Mesenchymal stem cell (in vitro differentiated cells and primary cell): ENCODE measurements at regions not wholly inside any gene's neighbourhood (a gene's known extent, or its start where the extent isn't known, plus 50 kb on each side); places are given as distances from the start of the nearest gene placed in this dataset.

Experiments
- DNase-seq: peaks from one replicate; pipeline ENCODE4 v3.0.0-alpha.2; 2013
- H2AFZ ChIP-seq: one replicate; pipeline ENCODE4 v1.6.1; 2013; ENCODE audit warnings: low read depth, mild to moderate bottlenecking, control low read depth, inconsistent platforms, low read length, moderate library complexity
- H2AK5ac ChIP-seq: 2 replicates; pipeline ENCODE4 v1.6.1; 2013; ENCODE audit warnings: low read length, moderate library complexity, mild to moderate bottlenecking, inconsistent platforms; ENCODE audit not compliant: severe bottlenecking
- H2BK120ac ChIP-seq: one replicate; pipeline ENCODE4 v1.6.1; 2013; ENCODE audit warnings: low read depth, mild to moderate bottlenecking, inconsistent platforms, low read length, moderate library complexity
- H2BK12ac ChIP-seq, 2 experiments: one replicate each; pipeline ENCODE4 v1.6.1; 2013; ENCODE audit warnings: inconsistent platforms in 2 of 2, low read length in 2 of 2, mild to moderate bottlenecking in 2 of 2, moderate library complexity in 2 of 2, control low read depth in 1 of 2
- H2BK15ac ChIP-seq: one replicate; pipeline ENCODE4 v1.6.1; 2013; ENCODE audit warnings: mild to moderate bottlenecking, low read depth, inconsistent platforms; ENCODE audit not compliant: poor library complexity, severe bottlenecking
- H2BK5ac ChIP-seq: 2 replicates; pipeline ENCODE4 v1.6.1; 2013; ENCODE audit warnings: low read depth, mild to moderate bottlenecking, low read length, control low read depth, inconsistent platforms; ENCODE audit not compliant: poor library complexity, severe bottlenecking
- H3K14ac ChIP-seq, 2 experiments: one replicate each; pipeline ENCODE4 v1.6.1; 2013; ENCODE audit warnings: inconsistent platforms in 2 of 2, low read length in 2 of 2, control low read depth in 1 of 2, mild to moderate bottlenecking in 1 of 2, moderate library complexity in 1 of 2
- H3K18ac ChIP-seq, 2 experiments: one replicate each; pipeline ENCODE4 v1.6.1; 2013; ENCODE audit warnings: inconsistent platforms in 2 of 2, low read length in 2 of 2, control low read depth in 1 of 2, low read depth in 1 of 2, mild to moderate bottlenecking in 1 of 2
- H3K23ac ChIP-seq, 2 experiments: one replicate each; pipeline ENCODE4 v1.6.1; 2013; ENCODE audit warnings: inconsistent platforms in 2 of 2, low read length in 2 of 2, mild to moderate bottlenecking in 2 of 2, moderate library complexity in 2 of 2, control low read depth in 1 of 2
- H3K27ac ChIP-seq: 2 replicates; pipeline ENCODE4 v1.5.1; 2013; ENCODE audit warnings: mild to moderate bottlenecking, moderate library complexity, low read length, control low read depth, inconsistent platforms; ENCODE audit not compliant: poor library complexity, severe bottlenecking
- H3K27me3 ChIP-seq, 2 experiments: 2 replicates each; pipeline versions ENCODE4 v1.6.1 to v1.7.0; 2013; ENCODE audit warnings: low read length in 2 of 2, mild to moderate bottlenecking in 2 of 2, moderate library complexity in 2 of 2, control low read depth in 1 of 2, inconsistent platforms in 1 of 2; ENCODE audit not compliant: control insufficient read depth in 1 of 2, insufficient read depth in 1 of 2
- H3K36me3 ChIP-seq, 2 experiments: 2 replicates each; pipeline versions ENCODE4 v1.6.1 to v1.7.0; 2013; ENCODE audit warnings: low read length in 2 of 2, control low read depth in 1 of 2, inconsistent platforms in 1 of 2, low read depth in 1 of 2, mild to moderate bottlenecking in 1 of 2; ENCODE audit not compliant: insufficient read depth in 2 of 2, control insufficient read depth in 1 of 2
- H3K4ac ChIP-seq, 2 experiments: one replicate each; pipeline ENCODE4 v1.6.1; 2013; ENCODE audit warnings: inconsistent platforms in 2 of 2, low read length in 2 of 2, mild to moderate bottlenecking in 2 of 2, moderate library complexity in 2 of 2, control low read depth in 1 of 2, low read depth in 1 of 2
- H3K4me1 ChIP-seq: 2 replicates; pipeline ENCODE4 v1.6.1; 2013; ENCODE audit warnings: low read depth, low read length, control low read depth; ENCODE audit not compliant: control insufficient read depth, insufficient read depth
- H3K4me2 ChIP-seq: 2 replicates; pipeline ENCODE4 v1.6.1; 2013; ENCODE audit warnings: low read length, mild to moderate bottlenecking, inconsistent platforms; ENCODE audit not compliant: poor library complexity, severe bottlenecking
- H3K4me3 ChIP-seq, 2 experiments: 2 replicates each; pipeline versions ENCODE4 v1.5.1 to v1.7.0; 2013; ENCODE audit warnings: low read length in 2 of 2, mild to moderate bottlenecking in 2 of 2, control low read depth in 1 of 2, low read depth in 1 of 2; ENCODE audit not compliant: insufficient read depth in 1 of 2
- H3K79me1 ChIP-seq: replicated peaks from 2 replicates; pipeline ENCODE4 v1.6.1; 2013; ENCODE audit warnings: mild to moderate bottlenecking, control low read depth, low read length, inconsistent platforms; ENCODE audit not compliant: poor library complexity, severe bottlenecking
- H3K9ac ChIP-seq: 2 replicates; pipeline ENCODE4 v1.7.0; 2013; ENCODE audit warnings: mild to moderate bottlenecking, low read length, moderate library complexity
- H3K9me3 ChIP-seq: 2 replicates; pipeline ENCODE4 v1.7.0; 2013; ENCODE audit warnings: mild to moderate bottlenecking, low read length; ENCODE audit not compliant: control insufficient read depth
- H4K8ac ChIP-seq: one replicate; pipeline ENCODE4 v1.6.1; 2013; ENCODE audit warnings: inconsistent platforms, mild to moderate bottlenecking, low read length, moderate library complexity
- H4K91ac ChIP-seq: one replicate; pipeline ENCODE4 v1.6.1; 2013; ENCODE audit warnings: mild to moderate bottlenecking, low read length, inconsistent platforms
- WGBS: methylation state at CpG from one replicate; pipeline ENCODE4 v1.1.7; 2013; ENCODE audit warnings: mixed read lengths; 5-methylcytosine and 5-hydroxymethylcytosine counted together

GRCh38 chr18:28858248-28858647, 681.3 kb upstream of the CDH2 start:
- Histone ChIP-seq H3K27me3 (no peaks in the 10 kb centered on the region), H2AK5ac (no peak overlapping the region), H3K9me3 (no peaks in the 10 kb centered on the region), H2AFZ (no peak overlapping the region), H3K79me1 (no peaks in the 10 kb centered on the region), H2BK12ac (no peak overlapping the region), H3K18ac (no peak overlapping the region), H3K36me3 (no peaks in the 10 kb centered on the region), H3K4me3 (no peak overlapping the region), H4K91ac (no peak overlapping the region), H3K23ac (no peak overlapping the region), H3K9ac (no peak overlapping the region), H2BK15ac (no peak overlapping the region), H3K4ac (no peak overlapping the region), H2BK120ac (no peak overlapping the region), H3K27ac (no peak overlapping the region), H2BK5ac (no peak overlapping the region), H3K4me2 (no peak overlapping the region), H3K4me1 (no peaks in the 10 kb centered on the region), H3K14ac (no peak overlapping the region), H4K8ac (no peak overlapping the region)
- no peak for DNase-seq
- no CpG with 5 or more reads among the region's 1 CpG for WGBS

- Histone ChIP-seq H3K4me3 (no peak overlapping the region), H3K27me3 (no peaks in the 10 kb centered on the region), H2BK15ac (no peak overlapping the region), H3K14ac (no peak overlapping the region), H3K9me3 (no peaks in the 10 kb centered on the region), H3K9ac (peak overlapping the region; percentile 65), H3K4me1 (no peaks in the 10 kb centered on the region), H3K18ac (peak overlapping the region in 1 of 2 experiments; percentile 54), H4K91ac (no peak overlapping the region), H4K8ac (peak overlapping the region; percentile 82), H3K4ac (no peak overlapping the region), H2BK5ac (no peak overlapping the region), H3K4me2 (no peak overlapping the region), H2AFZ (no peak overlapping the region), H3K27ac (no peak overlapping the region), H2BK120ac (no peak overlapping the region), H3K36me3 (no peaks in the 10 kb centered on the region), H3K79me1 (no peaks in the 10 kb centered on the region), H3K23ac (no peak overlapping the region), H2BK12ac (peak overlapping the region in 1 of 2 experiments; percentile 54), H2AK5ac (no peak overlapping the region)
- no peak for DNase-seq
- 90% methylated on average over 2 of the region's 2 CpGs for WGBS
Observed at GRCh38 chr18:28855989-28856388, 679.1 kb upstream of the CDH2 start.

GRCh38 chr18:28855524-28855923, 678.6 kb upstream of the CDH2 start:
- Histone ChIP-seq H3K9me3 (no peaks in the 10 kb centered on the region), H3K36me3 (no peaks in the 10 kb centered on the region), H3K27ac (no peak overlapping the region), H2BK15ac (no peak overlapping the region), H3K18ac (no peak overlapping the region), H3K14ac (no peak overlapping the region), H3K4me1 (no peaks in the 10 kb centered on the region), H3K23ac (no peak overlapping the region), H3K79me1 (no peaks in the 10 kb centered on the region), H2BK120ac (no peak overlapping the region), H3K9ac (peak overlapping the region; percentile 65), H2AFZ (no peak overlapping the region), H2AK5ac (no peak overlapping the region), H3K4me3 (peak overlapping the region in 1 of 2 experiments; percentile 35), H4K91ac (no peak overlapping the region), H2BK12ac (no peak overlapping the region), H4K8ac (no peak overlapping the region), H3K27me3 (no peaks in the 10 kb centered on the region), H3K4me2 (no peak overlapping the region), H3K4ac (no peak overlapping the region), H2BK5ac (no peak overlapping the region)
- DNase-seq, result peak; percentile 77
- WGBS, result 3% methylated on average over 1 of the region's 1 CpG

- H3K9me3 ChIP-seq, result peaks cover 2% of the 10 kb centered on the region
- 75% methylated on average over 1 of the region's 1 CpG for WGBS
Observed at GRCh38 chr18:28854964-28855363, 678.0 kb upstream of the CDH2 start.

More at GRCh38 chr18:28854964-28855363, 678.0 kb upstream of the CDH2 start:
- Histone ChIP-seq H2BK12ac (peak overlapping the region; percentile 29 to 50), H3K4me1 (no peaks in the 10 kb centered on the region), H2BK5ac (no peak overlapping the region), H3K4me3 (peak overlapping the region in 1 of 2 experiments; percentile 35), H3K27me3 (no peaks in the 10 kb centered on the region), H2AFZ (no peak overlapping the region), H3K9ac (peak overlapping the region; percentile 65), H3K27ac (no peak overlapping the region), H3K4ac (peak overlapping the region in 1 of 2 experiments; percentile 47), H3K14ac (no peak overlapping the region), H4K8ac (no peak overlapping the region), H3K79me1 (no peaks in the 10 kb centered on the region), H3K23ac (no peak overlapping the region), H2BK15ac (no peak overlapping the region), H4K91ac (no peak overlapping the region), H2BK120ac (no peak overlapping the region), H3K4me2 (no peak overlapping the region), H2AK5ac (no peak overlapping the region), H3K36me3 (no peaks in the 10 kb centered on the region), H3K18ac (peak overlapping the region in 1 of 2 experiments; percentile 43)
- peak; percentile 55 for DNase-seq
